OCI-LY1 (cell line): ENCODE measurements at regions not wholly inside any gene's neighbourhood (a gene's known extent, or its start where the extent isn't known, plus 50 kb on each side); places are given as distances from the start of the nearest gene placed in this dataset.

Experiments used
- H2AFZ ChIP-seq: fragments of 200-600 bp; sonication (generic), shearing (Covaris generic); 2 replicates; pipeline ENCODE4 v1.6.0; 2014; ENCODE audit warnings: antibody characterized with exemption, mild to moderate bottlenecking, low read length
- H3F3A ChIP-seq: fragments of 200-600 bp; sonication (generic), shearing (Covaris generic); 2 replicates; pipeline ENCODE4 v1.6.0; 2014; ENCODE audit warnings: mild to moderate bottlenecking, antibody characterized with exemption, low read length, moderate library complexity; ENCODE audit not compliant: insufficient read depth
- H3K27ac ChIP-seq: fragments of 200-600 bp; sonication (generic); 2 replicates; pipeline ENCODE4 v1.5.1; 2014; ENCODE audit warnings: low read length, mixed run types, mild to moderate bottlenecking, low read depth; ENCODE audit not compliant: poor library complexity, severe bottlenecking
- H3K27me3 ChIP-seq: fragments of 200-600 bp; sonication (generic); 2 replicates; pipeline ENCODE4 v1.6.0; 2014; ENCODE audit warnings: antibody characterized with exemption, mild to moderate bottlenecking, low read length, moderate library complexity; ENCODE audit not compliant: insufficient read depth
- H3K36me3 ChIP-seq: fragments of 200-600 bp; sonication (generic); 2 replicates; pipeline ENCODE4 v1.6.1; 2014; ENCODE audit warnings: mild to moderate bottlenecking, antibody characterized with exemption, low read length, moderate library complexity, mixed read lengths; ENCODE audit not compliant: insufficient read depth
- H3K4me1 ChIP-seq: fragments of 200-600 bp; sonication (generic); 2 replicates; pipeline ENCODE4 v1.5.1; 2014; ENCODE audit warnings: mild to moderate bottlenecking, low read length, moderate library complexity; ENCODE audit not compliant: insufficient read depth, severe bottlenecking
- H3K4me2 ChIP-seq: fragments of 200-600 bp; sonication (generic), shearing (Covaris generic); 2 replicates; pipeline ENCODE4 v1.6.1; 2014; ENCODE audit warnings: low read length
- H3K4me3 ChIP-seq: fragments of 200-600 bp; sonication (generic); 2 replicates; pipeline ENCODE4 v1.5.1; 2014; ENCODE audit warnings: low read length, low read depth, mild to moderate bottlenecking, mixed read lengths; ENCODE audit not compliant: poor library complexity, severe bottlenecking
- H3K79me2 ChIP-seq: fragments of 200-600 bp; shearing (Covaris generic); 2 replicates; pipeline ENCODE4 v1.6.1; 2016; ENCODE audit warnings: mixed run types, low read length, mixed read lengths; ENCODE audit not compliant: insufficient read depth
- H3K9ac ChIP-seq: fragments of 200-600 bp; sonication (generic), shearing (Covaris generic); 2 replicates; pipeline ENCODE4 v1.6.1; 2014; ENCODE audit warnings: mild to moderate bottlenecking, low read length, mixed read lengths
- H3K9me2 ChIP-seq: fragments of 200-600 bp; sonication (generic), shearing (Covaris generic); 2 replicates; pipeline ENCODE4 v1.6.1; 2014; ENCODE audit warnings: low read depth, mild to moderate bottlenecking, low read length, mixed read lengths
- H3K9me3 ChIP-seq: fragments of 200-600 bp; shearing (Covaris generic); 2 replicates; pipeline ENCODE4 v1.6.1; 2014; ENCODE audit warnings: low read length, mixed read lengths
- H4K20me1 ChIP-seq: fragments of 200-600 bp; sonication (generic), shearing (Covaris generic); 2 replicates; pipeline ENCODE4 v1.6.0; 2016; ENCODE audit warnings: mild to moderate bottlenecking, low read length; ENCODE audit not compliant: insufficient read depth
- CTCF ChIP-seq: fragments of 200-600 bp; sonication (generic), shearing (Covaris generic); IDR thresholded peaks from 2 replicates; pipeline ENCODE4 v1.5.1; 2017; ENCODE audit warnings: mild to moderate bottlenecking, antibody characterized with exemption, low read length, moderate library complexity, mixed read lengths
- EZH2 ChIP-seq: fragments of 200-600 bp; sonication (generic), shearing (Covaris generic); IDR thresholded peaks from 2 replicates; pipeline ENCODE4 v1.8.0; 2017; ENCODE audit warnings: borderline replicate concordance, mixed run types, mild to moderate bottlenecking, antibody characterized with exemption, low read length, moderate library complexity, mixed read lengths

GRCh38 chr5:143481697-143482531 lies 78.4 kb upstream of the NR3C1 start:
- H3K4me3 ChIP-seq = no peak overlapping the region
- no peaks in the 10 kb centered on the region for H3K9me3 ChIP-seq
- no peaks in the 10 kb centered on the region for H4K20me1 ChIP-seq
- H3K36me3 ChIP-seq = no peaks in the 10 kb centered on the region
- H3K27ac ChIP-seq = no peak overlapping the region
- H3K4me1 ChIP-seq = peaks cover 8% of the 10 kb centered on the region
- no peak for TF ChIP-seq CTCF
- TF ChIP-seq EZH2 = no peak
- no peaks in the 10 kb centered on the region for H3K79me2 ChIP-seq
- no peaks in the 10 kb centered on the region for H3F3A ChIP-seq
- no peaks in the 10 kb centered on the region for H3K9me2 ChIP-seq
- no peak overlapping the region for H3K9ac ChIP-seq
- H3K27me3 ChIP-seq = no peaks in the 10 kb centered on the region
- no peak overlapping the region for H3K4me2 ChIP-seq
- H2AFZ ChIP-seq = no peak overlapping the region

GRCh38 chr5:143480001-143480400 lies 76.5 kb upstream of the NR3C1 start:
- Histone ChIP-seq H3K4me3 (no peak overlapping the region), H3K4me1 (peaks cover 19% of the 10 kb centered on the region), H3K27ac (no peak overlapping the region), H3K9me2 (no peaks in the 10 kb centered on the region), H3K9ac (no peak overlapping the region), H3K27me3 (no peaks in the 10 kb centered on the region), H4K20me1 (no peaks in the 10 kb centered on the region), H2AFZ (no peak overlapping the region), H3K4me2 (no peak overlapping the region), H3K36me3 (no peaks in the 10 kb centered on the region), H3F3A (no peaks in the 10 kb centered on the region), H3K79me2 (no peaks in the 10 kb centered on the region), H3K9me3 (no peaks in the 10 kb centered on the region)
- no peak for TF ChIP-seq EZH2

GRCh38 chr5:143479394-143479793 lies 75.9 kb upstream of the NR3C1 start:
- H3K9me3 ChIP-seq = no peaks in the 10 kb centered on the region
- no peaks in the 10 kb centered on the region for H3F3A ChIP-seq
- no peaks in the 10 kb centered on the region for H3K27me3 ChIP-seq
- no peak overlapping the region for H3K9ac ChIP-seq
- H3K4me2 ChIP-seq = no peak overlapping the region
- no peak overlapping the region for H2AFZ ChIP-seq
- H3K4me3 ChIP-seq = no peak overlapping the region
- H3K27ac ChIP-seq = no peak overlapping the region
- H3K9me2 ChIP-seq = no peaks in the 10 kb centered on the region
- TF ChIP-seq CTCF = no peak
- TF ChIP-seq EZH2 = no peak
- no peaks in the 10 kb centered on the region for H4K20me1 ChIP-seq
- H3K36me3 ChIP-seq = no peaks in the 10 kb centered on the region
- H3K4me1 ChIP-seq = peaks cover 19% of the 10 kb centered on the region
- no peaks in the 10 kb centered on the region for H3K79me2 ChIP-seq
